ENCODE measurements at regions not wholly inside any gene's neighbourhood (a gene's known extent, or its start where the extent isn't known, plus 50 kb on each side); places are given as distances from the start of the nearest gene placed in this dataset.
"Not testable (repeated sequence)": the region's sequence is repeated elsewhere in the genome, so short reads cannot be mapped to it uniquely, and the experiment has no call there.

GRCh38 chr7:55708028-55708427 lies 135.7 kb upstream of the VOPP1 start:
- H3K27ac ChIP-seq; DNase-seq; H3K27me3 ChIP-seq; intact Hi-C loops (cut with DNase I); H3K36me3 ChIP-seq; H3K9me3 ChIP-seq; FAIRE-seq; H3K4me1 ChIP-seq; H3K4me3 ChIP-seq: not testable (repeated sequence)
- ATAC-seq: peak in 1 of 4 donors; percentile 30
- WGBS, 2 donors: 87 to 90% methylated on average over 6 of the region's 6 CpGs

GRCh38 chr7:55707410-55707809 lies 135.1 kb upstream of the VOPP1 start:
- H3K36me3 ChIP-seq; FAIRE-seq; H3K4me3 ChIP-seq; H3K27me3 ChIP-seq; intact Hi-C loops (cut with DNase I); H3K9me3 ChIP-seq; H3K27ac ChIP-seq; H3K4me1 ChIP-seq; ATAC-seq; DNase-seq: not testable (repeated sequence)
- WGBS, 2 donors: 70 to 77% methylated on average over 1 of the region's 3 CpGs

GRCh38 chr7:55706451-55707195 lies 134.3 kb upstream of the VOPP1 start:
- FAIRE-seq; H3K4me1 ChIP-seq; DNase-seq; H3K27ac ChIP-seq; H3K9me3 ChIP-seq; intact Hi-C loops (cut with DNase I); H3K36me3 ChIP-seq; H3K4me3 ChIP-seq; H3K27me3 ChIP-seq; ATAC-seq: not testable (repeated sequence)
- 71 to 75% methylated on average over 5 of the region's 5 CpGs for WGBS, 2 donors

GRCh38 chr7:55705728-55706450 lies 133.6 kb upstream of the VOPP1 start:
- H3K36me3 ChIP-seq; H3K4me3 ChIP-seq; H3K9me3 ChIP-seq; ATAC-seq; H3K4me1 ChIP-seq; FAIRE-seq; H3K27ac ChIP-seq; intact Hi-C loops (cut with DNase I); DNase-seq; H3K27me3 ChIP-seq: not testable (repeated sequence)
- WGBS, 2 donors: 87% methylated on average over 5 of the region's 5 CpGs

- H3K36me3 ChIP-seq; H3K4me3 ChIP-seq; intact Hi-C loops (cut with DNase I); DNase-seq; H3K27ac ChIP-seq; H3K27me3 ChIP-seq; FAIRE-seq; H3K9me3 ChIP-seq; ATAC-seq; H3K4me1 ChIP-seq: not testable (repeated sequence)
- 84 to 89% methylated on average over 6 of the region's 6 CpGs for WGBS, 2 donors
These were observed 130.5 kb upstream of the VOPP1 start for GRCh38 chr7:55702831-55703230.

GRCh38 chr7:55699450-55699842 lies 127.1 kb upstream of the VOPP1 start:
- ATAC-seq; H3K4me3 ChIP-seq; H3K4me1 ChIP-seq; H3K27me3 ChIP-seq; DNase-seq; H3K9me3 ChIP-seq; H3K27ac ChIP-seq; FAIRE-seq; H3K36me3 ChIP-seq; intact Hi-C loops (cut with DNase I): not testable (repeated sequence)
- 75 to 84% methylated on average over 5 of the region's 5 CpGs for WGBS, 2 donors

GRCh38 chr7:55698607-55699449 lies 126.5 kb upstream of the VOPP1 start:
- H3K4me1 ChIP-seq; ATAC-seq; H3K27ac ChIP-seq; FAIRE-seq; DNase-seq; H3K27me3 ChIP-seq; H3K9me3 ChIP-seq; H3K36me3 ChIP-seq; intact Hi-C loops (cut with DNase I); H3K4me3 ChIP-seq: not testable (repeated sequence)
- 76 to 83% methylated on average over 11 to 14 of the region's 14 CpGs for WGBS, 2 donors

GRCh38 chr7:55695893-55696701 lies 123.8 kb upstream of the VOPP1 start:
- H3K9me3 ChIP-seq; H3K4me1 ChIP-seq; ATAC-seq; H3K36me3 ChIP-seq; FAIRE-seq; H3K27ac ChIP-seq; H3K27me3 ChIP-seq; DNase-seq; intact Hi-C loops (cut with DNase I); H3K4me3 ChIP-seq: not testable (repeated sequence)
- WGBS, 2 donors: 64% methylated on average over 5 of the region's 6 CpGs

- H3K4me1 ChIP-seq; H3K4me3 ChIP-seq; H3K36me3 ChIP-seq; H3K9me3 ChIP-seq; H3K27me3 ChIP-seq; intact Hi-C loops (cut with DNase I): not testable (repeated sequence)
- ATAC-seq (peak; percentile 73 to 93 (median 88)), FAIRE-seq (peak; percentile 34), DNase-seq (peak in 3 of 6 donors; percentile 27 to 48 (median 47))
- peak overlapping the region in 2 of 4 donors; percentile 32 to 57 for H3K27ac ChIP-seq
- WGBS, 2 donors: 31 to 32% methylated on average over 5 of the region's 5 CpGs
These were observed 122.2 kb upstream of the VOPP1 start for GRCh38 chr7:55694484-55694883.

GRCh38 chr7:55688684-55689681 lies 116.7 kb upstream of the VOPP1 start:
- peak; percentile 71 to 83 (median 79) for ATAC-seq
- H3K27ac ChIP-seq: peak overlapping the region; percentile 76 to 90 (median 88)
- WGBS, 2 donors: 23 to 25% methylated on average over 15 to 17 of the region's 17 CpGs
- FAIRE-seq; H3K4me3 ChIP-seq; H3K27me3 ChIP-seq; H3K4me1 ChIP-seq; H3K9me3 ChIP-seq; H3K36me3 ChIP-seq; intact Hi-C loops (cut with DNase I): not testable (repeated sequence)
- DNase-seq: peak; percentile 40 to 74 (median 60)
